ENCODE measurements at regions not wholly inside any gene's neighbourhood (a gene's known extent, or its start where the extent isn't known, plus 50 kb on each side); places are given as distances from the start of the nearest gene placed in this dataset.

GRCh38 chr18:42635378-42636048, 480.0 kb downstream of the RIT2 start:
- TF ChIP-seq CTCF (IDR thresholded peaks at IDR 0.05) (no peak), POLR2A (IDR thresholded peaks at IDR 0.05) (no peak)
